HCT116 (cell line): ENCODE measurements at regions not wholly inside any gene's neighbourhood (a gene's known extent, or its start where the extent isn't known, plus 50 kb on each side); places are given as distances from the start of the nearest gene placed in this dataset.

Experiments
- ATAC-seq: fragments of 200-7000 bp; cut with Tn5 transposase; 2 replicates; pipeline ENCODE4 v1.9.1; 2020; ENCODE audit warnings: mild to moderate bottlenecking, moderate library complexity
- BruUV-seq: library from RNA; stranded (reverse); fragments of 400-500 nt; replicated peaks from 2 replicates; lab custom pipeline; 2021; lab: Mats Ljungman, UMichigan
- CTCF ChIA-PET: fragments of 300-600 bp; sonication (Branson Sonifier 250); formaldehyde crosslinking; loops from one replicate; lab custom pipeline; 2021; ENCODE audit warnings: antibody characterized with exemption; lab: Charles Lee
- POLR2A ChIA-PET: fragments of 300-600, 350-600 bp; sonication (Branson Sonifier 250); formaldehyde crosslinking; loops from one replicate; lab custom pipeline; 2021; ENCODE audit warnings: antibody characterized with exemption; lab: Charles Lee
- RAD21 ChIA-PET, 2 experiments: fragments of 300-600 bp; sonication (Branson Sonifier 250); formaldehyde crosslinking; loops; one replicate each; lab custom pipeline; 2023; ENCODE audit warnings: low total read pairs in 2 of 2; ENCODE audit not compliant: uncharacterized antibody in 2 of 2, unreplicated experiment in 2 of 2, low non-redundant PET in 1 of 2; lab: Charles Lee
- DNase-seq: peaks from one replicate; pipeline ENCODE4 v3.0.0-alpha.2; 2010; ENCODE audit warnings: low read depth, low spot score
- H2AFZ ChIP-seq: fragments of 200-600 bp; shearing (Covaris generic), sonication (generic); 2 replicates; pipeline ENCODE4 v1.6.1; 2017; ENCODE audit warnings: low read depth, mixed run types, mixed read lengths, antibody characterized with exemption, low read length; ENCODE audit not compliant: poor library complexity, severe bottlenecking
- H3K27ac ChIP-seq: 2 replicates; pipeline ENCODE4 v1.5.1; 2012; ENCODE audit warnings: low read depth, low read length
- H3K27me3 ChIP-seq: fragments of 200-600 bp; sonication (generic); 2 replicates; pipeline ENCODE4 v1.6.1; 2016; ENCODE audit warnings: mixed run types, low read length, mixed read lengths; ENCODE audit not compliant: insufficient read depth
- H3K36me3 ChIP-seq, 2 experiments: fragments of 200-500 bp in 1 of 2; fragments of 200-600 bp in 1 of 2; sonication (Bioruptor generic) in 1 of 2; sonication (generic) in 1 of 2; 2 replicates each; pipeline versions ENCODE4 v1.5.1 to v1.6.1; 2014 to 2016; ENCODE audit warnings: low read length in 2 of 2, inconsistent platforms in 1 of 2, mixed read lengths in 1 of 2, mixed run types in 1 of 2; ENCODE audit not compliant: insufficient read depth in 2 of 2, control insufficient read depth in 1 of 2
- H3K4me1 ChIP-seq, 2 experiments: fragments of 200-600 bp in 1 of 2; sonication (generic) in 1 of 2; 2 replicates each; pipeline versions ENCODE4 v1.5.1 to v1.6.1; 2012 to 2017; ENCODE audit warnings: low read length in 2 of 2, inconsistent platforms in 1 of 2, mild to moderate bottlenecking in 1 of 2, mixed read lengths in 1 of 2, mixed run types in 1 of 2, moderate library complexity in 1 of 2; ENCODE audit not compliant: insufficient read depth in 2 of 2, control insufficient read depth in 1 of 2
- H3K4me2 ChIP-seq: fragments of 200-600 bp; sonication (generic); 2 replicates; pipeline ENCODE4 v1.6.1; 2017; ENCODE audit warnings: mixed run types, low read length, mixed read lengths
- H3K4me3 ChIP-seq, 2 experiments: fragments of 200-600 bp in 1 of 2; sonication (generic) in 1 of 2; replicated peaks in 1 of 2; 2 replicates each; pipeline ENCODE4 v1.5.1; 2011 to 2016; ENCODE audit warnings: low read length in 2 of 2, control low read depth in 1 of 2, low read depth in 1 of 2, mild to moderate bottlenecking in 1 of 2, mixed read lengths in 1 of 2, mixed run types in 1 of 2
- H3K79me2 ChIP-seq: fragments of 200-600 bp; sonication (generic); 2 replicates; pipeline ENCODE4 v1.6.1; 2017; ENCODE audit warnings: mild to moderate bottlenecking, mixed run types, low read length, moderate library complexity, mixed read lengths; ENCODE audit not compliant: insufficient read depth
- H3K9ac ChIP-seq: fragments of 200-600 bp; sonication (generic); 2 replicates; pipeline ENCODE4 v1.6.1; 2016; ENCODE audit warnings: low read length, mixed read lengths
- H3K9me2 ChIP-seq: fragments of 200-600 bp; sonication (generic), shearing (Covaris generic); 2 replicates; pipeline ENCODE4 v1.6.1; 2017; ENCODE audit warnings: mixed run types, mild to moderate bottlenecking, moderate library complexity; ENCODE audit not compliant: insufficient read depth
- H3K9me3 ChIP-seq, 2 experiments: fragments of 200-500 bp in 1 of 2; fragments of 200-600 bp in 1 of 2; sonication (Bioruptor generic) in 1 of 2; sonication (generic) in 1 of 2; 2 replicates each; pipeline ENCODE4 v1.6.1; 2014 to 2017; ENCODE audit warnings: low read length in 2 of 2, mixed read lengths in 2 of 2, inconsistent platforms in 1 of 2, low read depth in 1 of 2, mild to moderate bottlenecking in 1 of 2, mixed run types in 1 of 2, moderate library complexity in 1 of 2; ENCODE audit not compliant: control insufficient read depth in 1 of 2, insufficient read depth in 1 of 2
- H4K20me1 ChIP-seq: fragments of 200-600 bp; sonication (generic), shearing (Covaris generic); 2 replicates; pipeline ENCODE4 v1.6.1; 2017; ENCODE audit warnings: mixed run types, mild to moderate bottlenecking, moderate library complexity; ENCODE audit not compliant: insufficient read depth
- CEBPB ChIP-seq: IDR thresholded peaks from 2 replicates; pipeline ENCODE4 v1.6.1; 2012; ENCODE audit warnings: low read depth
- ELF1 ChIP-seq: IDR thresholded peaks from 2 replicates; pipeline ENCODE4 v1.6.1; 2012; ENCODE audit warnings: low read depth, borderline replicate concordance
- EZH2phosphoT487 ChIP-seq: fragments of 200-600 bp; IDR thresholded peaks from 2 replicates; pipeline ENCODE4 v1.6.1; 2018; ENCODE audit warnings: antibody characterized with exemption, borderline replicate concordance
- FOSL1 ChIP-seq: IDR thresholded peaks from 2 replicates; pipeline ENCODE4 v1.6.1; 2012; ENCODE audit warnings: low read depth
- JUND ChIP-seq: IDR thresholded peaks from 2 replicates; pipeline ENCODE4 v1.6.1; 2012
- POLR2A ChIP-seq: IDR thresholded peaks from 2 replicates; pipeline ENCODE4 v1.7.0; 2011; ENCODE audit warnings: borderline replicate concordance; ENCODE audit not compliant: insufficient read depth, insufficient read length; ENCODE audit errors: extremely low read depth
- POLR2AphosphoS5 ChIP-seq: IDR thresholded peaks from 2 replicates; pipeline ENCODE4 v1.6.1; 2011; ENCODE audit warnings: mild to moderate bottlenecking, low read depth, low read length, moderate library complexity
- RAD21 ChIP-seq: IDR thresholded peaks from 2 replicates; pipeline ENCODE4 v1.6.1; 2012; ENCODE audit warnings: low read depth, mild to moderate bottlenecking
- SIN3A ChIP-seq: IDR thresholded peaks from 2 replicates; pipeline ENCODE4 v1.6.1; 2012; ENCODE audit warnings: low read depth
- SP1 ChIP-seq: IDR thresholded peaks from 2 replicates; pipeline ENCODE4 v1.6.1; 2012; ENCODE audit warnings: low read depth
- SRF ChIP-seq: IDR thresholded peaks from 2 replicates; pipeline ENCODE4 v1.6.1; 2012; ENCODE audit warnings: low read depth
- TCF7L2 ChIP-seq: IDR thresholded peaks from 2 replicates; pipeline ENCODE4 v1.7.0; 2011; ENCODE audit warnings: borderline replicate concordance, inconsistent platforms; ENCODE audit not compliant: insufficient read depth, insufficient read length; ENCODE audit errors: extremely low read depth
- ZFX ChIP-seq: fragments of 450-650 bp; IDR thresholded peaks from 2 replicates; pipeline ENCODE4 v1.6.1; 2017
- ZNF274 ChIP-seq: fragments of 200-500 bp; sonication (Bioruptor generic); IDR thresholded peaks from 2 replicates; pipeline ENCODE4 v1.6.1; 2014; ENCODE audit warnings: mild to moderate bottlenecking, low read depth, low read length, inconsistent platforms
- intact Hi-C: fragments of 100-400 bp; cut with micrococcal nuclease; formaldehyde crosslinking; loops from 2 replicates; pipeline ENCODE4 v1.10.0; 2022
- TF ChIP-seq, protein P1 (sequence below): IDR thresholded peaks from 2 replicates; pipeline ENCODE4 v1.6.1; 2012; ENCODE audit warnings: low read depth
- TF ChIP-seq, protein P2 (sequence below): IDR thresholded peaks from 2 replicates; pipeline ENCODE4 v1.6.1; 2012
- TF ChIP-seq, protein P3 (sequence below), 3 experiments: fragments of 200-600 bp in 1 of 3; sonication (generic) in 1 of 3; IDR thresholded peaks in 2 of 3; conservative IDR thresholded peaks in 1 of 3; 2 replicates each; pipeline ENCODE4 v1.5.1; 2012 to 2017; ENCODE audit warnings: low read depth in 2 of 3, low read length in 2 of 3, antibody characterized with exemption in 1 of 3, borderline replicate concordance in 1 of 3, control low read depth in 1 of 3, mild to moderate bottlenecking in 1 of 3, mixed read lengths in 1 of 3, mixed run types in 1 of 3, moderate library complexity in 1 of 3; ENCODE audit not compliant: insufficient read depth in 1 of 3
- TF ChIP-seq, protein P4 (sequence below): IDR thresholded peaks from 2 replicates; pipeline ENCODE4 v1.6.1; 2012

DNA sequence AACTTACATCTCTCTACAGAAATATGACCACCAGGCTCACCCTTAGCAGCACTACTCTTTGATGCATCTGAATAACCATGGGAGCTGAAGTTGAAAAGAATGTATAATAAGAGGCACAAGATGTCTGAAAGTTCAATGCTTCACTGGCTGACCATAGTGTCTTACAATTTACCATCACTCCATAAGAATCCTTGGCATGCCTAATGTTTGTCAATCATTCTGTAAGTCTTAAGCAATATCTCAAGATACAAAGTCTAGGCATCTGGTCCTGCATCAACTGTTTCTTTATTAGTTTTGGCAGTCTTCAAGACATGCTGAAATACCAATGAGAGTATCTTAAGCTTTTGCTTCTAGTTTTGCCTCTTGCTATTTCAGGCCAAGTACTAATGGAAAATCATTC lies 755.5 kb downstream of the STIM2 start:
- TF ChIP-seq ELF1: no peak
- no peak for TF ChIP-seq SP1
- TF ChIP-seq FOSL1: no peak
- no peak for TF ChIP-seq POLR2A
- TF ChIP-seq TCF7L2: no peak
- TF ChIP-seq, protein P1, sequence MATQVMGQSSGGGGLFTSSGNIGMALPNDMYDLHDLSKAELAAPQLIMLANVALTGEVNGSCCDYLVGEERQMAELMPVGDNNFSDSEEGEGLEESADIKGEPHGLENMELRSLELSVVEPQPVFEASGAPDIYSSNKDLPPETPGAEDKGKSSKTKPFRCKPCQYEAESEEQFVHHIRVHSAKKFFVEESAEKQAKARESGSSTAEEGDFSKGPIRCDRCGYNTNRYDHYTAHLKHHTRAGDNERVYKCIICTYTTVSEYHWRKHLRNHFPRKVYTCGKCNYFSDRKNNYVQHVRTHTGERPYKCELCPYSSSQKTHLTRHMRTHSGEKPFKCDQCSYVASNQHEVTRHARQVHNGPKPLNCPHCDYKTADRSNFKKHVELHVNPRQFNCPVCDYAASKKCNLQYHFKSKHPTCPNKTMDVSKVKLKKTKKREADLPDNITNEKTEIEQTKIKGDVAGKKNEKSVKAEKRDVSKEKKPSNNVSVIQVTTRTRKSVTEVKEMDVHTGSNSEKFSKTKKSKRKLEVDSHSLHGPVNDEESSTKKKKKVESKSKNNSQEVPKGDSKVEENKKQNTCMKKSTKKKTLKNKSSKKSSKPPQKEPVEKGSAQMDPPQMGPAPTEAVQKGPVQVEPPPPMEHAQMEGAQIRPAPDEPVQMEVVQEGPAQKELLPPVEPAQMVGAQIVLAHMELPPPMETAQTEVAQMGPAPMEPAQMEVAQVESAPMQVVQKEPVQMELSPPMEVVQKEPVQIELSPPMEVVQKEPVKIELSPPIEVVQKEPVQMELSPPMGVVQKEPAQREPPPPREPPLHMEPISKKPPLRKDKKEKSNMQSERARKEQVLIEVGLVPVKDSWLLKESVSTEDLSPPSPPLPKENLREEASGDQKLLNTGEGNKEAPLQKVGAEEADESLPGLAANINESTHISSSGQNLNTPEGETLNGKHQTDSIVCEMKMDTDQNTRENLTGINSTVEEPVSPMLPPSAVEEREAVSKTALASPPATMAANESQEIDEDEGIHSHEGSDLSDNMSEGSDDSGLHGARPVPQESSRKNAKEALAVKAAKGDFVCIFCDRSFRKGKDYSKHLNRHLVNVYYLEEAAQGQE: no peak
- TF ChIP-seq RAD21: no peak
- TF ChIP-seq ZFX: no peak
- TF ChIP-seq EZH2phosphoT487: no peak
- TF ChIP-seq, protein P2, sequence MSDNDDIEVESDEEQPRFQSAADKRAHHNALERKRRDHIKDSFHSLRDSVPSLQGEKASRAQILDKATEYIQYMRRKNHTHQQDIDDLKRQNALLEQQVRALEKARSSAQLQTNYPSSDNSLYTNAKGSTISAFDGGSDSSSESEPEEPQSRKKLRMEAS: no peak
- TF ChIP-seq JUND: no peak
- TF ChIP-seq SIN3A: no peak
- TF ChIP-seq, protein P3, sequence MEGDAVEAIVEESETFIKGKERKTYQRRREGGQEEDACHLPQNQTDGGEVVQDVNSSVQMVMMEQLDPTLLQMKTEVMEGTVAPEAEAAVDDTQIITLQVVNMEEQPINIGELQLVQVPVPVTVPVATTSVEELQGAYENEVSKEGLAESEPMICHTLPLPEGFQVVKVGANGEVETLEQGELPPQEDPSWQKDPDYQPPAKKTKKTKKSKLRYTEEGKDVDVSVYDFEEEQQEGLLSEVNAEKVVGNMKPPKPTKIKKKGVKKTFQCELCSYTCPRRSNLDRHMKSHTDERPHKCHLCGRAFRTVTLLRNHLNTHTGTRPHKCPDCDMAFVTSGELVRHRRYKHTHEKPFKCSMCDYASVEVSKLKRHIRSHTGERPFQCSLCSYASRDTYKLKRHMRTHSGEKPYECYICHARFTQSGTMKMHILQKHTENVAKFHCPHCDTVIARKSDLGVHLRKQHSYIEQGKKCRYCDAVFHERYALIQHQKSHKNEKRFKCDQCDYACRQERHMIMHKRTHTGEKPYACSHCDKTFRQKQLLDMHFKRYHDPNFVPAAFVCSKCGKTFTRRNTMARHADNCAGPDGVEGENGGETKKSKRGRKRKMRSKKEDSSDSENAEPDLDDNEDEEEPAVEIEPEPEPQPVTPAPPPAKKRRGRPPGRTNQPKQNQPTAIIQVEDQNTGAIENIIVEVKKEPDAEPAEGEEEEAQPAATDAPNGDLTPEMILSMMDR (IDR thresholded peaks at IDR 0.05 in 2 of 3, conservative IDR thresholded peaks at IDR 0.05 in 1 of 3; ENCODE audit: borderline replicate concordance in 1 of 3, insufficient read depth in 1 of 3, low read depth in 2 of 3, low read length in 2 of 3): no peak
- TF ChIP-seq, protein P4, sequence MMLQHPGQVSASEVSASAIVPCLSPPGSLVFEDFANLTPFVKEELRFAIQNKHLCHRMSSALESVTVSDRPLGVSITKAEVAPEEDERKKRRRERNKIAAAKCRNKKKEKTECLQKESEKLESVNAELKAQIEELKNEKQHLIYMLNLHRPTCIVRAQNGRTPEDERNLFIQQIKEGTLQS: no peak
- TF ChIP-seq ZNF274: no peak
- TF ChIP-seq CEBPB: no peak
- no peak for TF ChIP-seq POLR2AphosphoS5
- no peak for TF ChIP-seq SRF
- RAD21 ChIA-PET: no interaction called here
- intact Hi-C loops: no loop called here
- Histone ChIP-seq H3K9me2 (no peaks in the 10 kb centered on the region; the same call in 1 of the 2 replicates), H3K9ac (no peak overlapping the region), H3K27ac (no peak overlapping the region), H4K20me1 (no peaks in the 10 kb centered on the region), H3K9me3 (no peaks in the 10 kb centered on the region), H3K4me2 (no peak overlapping the region), H3K36me3 (no peaks in the 10 kb centered on the region), H3K27me3 (no peaks in the 10 kb centered on the region), H3K4me3 (no peak overlapping the region), H2AFZ (no peak overlapping the region), H3K4me1 (no peaks in the 10 kb centered on the region), H3K79me2 (no peaks in the 10 kb centered on the region)
- ATAC-seq (no peak), DNase-seq (no peak)
- CTCF ChIA-PET: no interaction called here
- no TSS peak for BruUV-seq
- POLR2A ChIA-PET: no interaction called here
